ENCODE measurements at regions not wholly inside any gene's neighbourhood (a gene's known extent, or its start where the extent isn't known, plus 50 kb on each side); places are given as distances from the start of the nearest gene placed in this dataset.
A peak's percentile ranks its signal among the peaks of the same experiment; 100 is the strongest.
"Not testable (repeated sequence)": the region's sequence is repeated elsewhere in the genome, so short reads cannot be mapped to it uniquely, and the experiment has no call there.

DNA sequence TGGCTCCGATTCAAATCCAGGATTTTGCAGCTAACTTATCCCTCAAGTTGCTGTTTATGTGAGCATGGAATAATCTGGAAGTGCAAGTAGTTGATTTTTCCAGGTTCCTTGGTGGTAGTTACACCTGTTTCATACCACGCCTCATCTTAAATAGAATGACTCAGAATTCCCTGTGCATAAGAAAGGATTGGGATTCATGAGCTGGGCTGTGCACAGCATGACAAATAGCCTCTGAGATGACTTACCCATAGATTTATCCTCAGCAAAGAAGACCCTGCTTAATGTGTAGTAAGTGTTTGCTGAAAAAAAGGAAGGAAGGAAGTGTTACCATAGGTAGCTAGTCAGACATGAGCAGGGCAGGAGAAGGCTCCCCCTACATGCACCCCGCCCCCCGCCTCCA lies 777.7 kb upstream of the ADGRL3 start:
- ATAC-seq (no peak), DNase-seq (no peak)
- WGBS, 4 donors, result 80 to 94% (median 85%) methylated on average over 4 of the region's 4 CpGs
- no peaks in the 10 kb centered on the region for H3K36me3 ChIP-seq
- no peak overlapping the region for H3K4me3 ChIP-seq
- no peak for TF ChIP-seq POLR2A (IDR thresholded peaks at IDR 0.05)
- TF ChIP-seq, protein P1, sequence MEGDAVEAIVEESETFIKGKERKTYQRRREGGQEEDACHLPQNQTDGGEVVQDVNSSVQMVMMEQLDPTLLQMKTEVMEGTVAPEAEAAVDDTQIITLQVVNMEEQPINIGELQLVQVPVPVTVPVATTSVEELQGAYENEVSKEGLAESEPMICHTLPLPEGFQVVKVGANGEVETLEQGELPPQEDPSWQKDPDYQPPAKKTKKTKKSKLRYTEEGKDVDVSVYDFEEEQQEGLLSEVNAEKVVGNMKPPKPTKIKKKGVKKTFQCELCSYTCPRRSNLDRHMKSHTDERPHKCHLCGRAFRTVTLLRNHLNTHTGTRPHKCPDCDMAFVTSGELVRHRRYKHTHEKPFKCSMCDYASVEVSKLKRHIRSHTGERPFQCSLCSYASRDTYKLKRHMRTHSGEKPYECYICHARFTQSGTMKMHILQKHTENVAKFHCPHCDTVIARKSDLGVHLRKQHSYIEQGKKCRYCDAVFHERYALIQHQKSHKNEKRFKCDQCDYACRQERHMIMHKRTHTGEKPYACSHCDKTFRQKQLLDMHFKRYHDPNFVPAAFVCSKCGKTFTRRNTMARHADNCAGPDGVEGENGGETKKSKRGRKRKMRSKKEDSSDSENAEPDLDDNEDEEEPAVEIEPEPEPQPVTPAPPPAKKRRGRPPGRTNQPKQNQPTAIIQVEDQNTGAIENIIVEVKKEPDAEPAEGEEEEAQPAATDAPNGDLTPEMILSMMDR (IDR thresholded peaks at IDR 0.05), result no peak
- H3K9me3 ChIP-seq, result peaks cover 0 to 4% (median 0%) of the 10 kb centered on the region in 12 donors
- H3K27ac ChIP-seq, result no peak overlapping the region
- H3K27me3 ChIP-seq, result no peaks in the 10 kb centered on the region
- no peaks in the 10 kb centered on the region for H3K4me1 ChIP-seq
- intact Hi-C loops (cut with DNase I), result no loop called here

DNA sequence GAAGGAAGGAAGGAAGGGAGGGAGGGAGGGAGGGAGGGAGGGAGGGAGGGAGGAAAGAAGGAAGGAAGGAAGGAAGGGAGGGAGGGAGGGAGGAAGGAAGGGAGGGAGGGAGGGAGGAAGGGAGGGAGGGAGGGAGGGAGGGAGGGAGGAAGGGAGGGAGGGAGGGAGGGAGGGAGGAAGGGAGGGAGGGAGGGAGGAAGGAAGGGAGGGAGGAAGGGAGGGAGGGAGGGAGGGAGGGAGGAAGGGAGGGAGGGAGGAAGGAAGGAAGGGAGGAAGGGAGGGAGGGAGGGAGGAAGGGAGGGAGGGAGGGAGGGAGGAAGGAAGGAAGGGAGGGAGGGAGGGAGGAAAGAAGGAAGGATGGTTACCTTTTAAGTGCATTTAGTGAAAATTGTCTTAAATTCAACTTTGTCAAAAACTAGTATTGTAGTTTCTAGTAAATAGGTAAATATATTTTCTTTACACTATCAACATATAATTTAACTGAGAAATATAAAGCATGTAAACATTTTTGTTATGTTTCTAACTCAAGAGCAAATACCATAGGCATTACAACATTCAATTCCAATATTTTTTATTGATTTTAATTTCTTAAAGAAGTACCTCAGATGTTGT lies 776.4 kb upstream of the ADGRL3 start:
- intact Hi-C loops (cut with DNase I); H3K27me3 ChIP-seq; H3K27ac ChIP-seq; DNase-seq; H3K4me3 ChIP-seq; H3K4me1 ChIP-seq; ATAC-seq; H3K9me3 ChIP-seq; H3K36me3 ChIP-seq: not testable (repeated sequence)

DNA sequence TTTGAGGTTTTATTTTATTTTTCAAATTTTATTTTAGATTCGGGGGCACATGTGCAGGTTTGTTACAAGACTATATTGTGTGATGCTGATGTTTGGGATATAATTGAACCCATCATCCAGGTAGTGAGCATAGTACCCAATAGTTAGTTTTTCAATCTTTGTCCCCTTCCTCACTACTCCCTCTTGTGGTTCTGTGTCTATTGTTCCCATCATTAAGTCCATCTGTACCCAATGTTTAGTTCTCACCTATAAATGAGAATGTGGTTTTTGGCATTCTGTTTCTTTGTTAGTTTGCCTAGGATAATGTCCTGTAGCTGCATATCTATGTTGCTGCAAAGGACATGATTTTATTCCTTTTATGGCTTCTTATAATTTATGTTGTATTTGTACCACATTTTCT lies 767.2 kb upstream of the ADGRL3 start:
- Histone ChIP-seq H3K27me3 (no peaks in the 10 kb centered on the region), H3K27ac (no peak overlapping the region), H3K4me1 (no peaks in the 10 kb centered on the region), H3K36me3 (no peaks in the 10 kb centered on the region), H3K9me3 (peaks cover 0 to 11% (median 0%) of the 10 kb centered on the region in 12 donors), H3K4me3 (no peak overlapping the region)
- no peak for ATAC-seq
- intact Hi-C loops (cut with DNase I), result no loop called here
- no peak for TF ChIP-seq POLR2A (IDR thresholded peaks at IDR 0.05)
- TF ChIP-seq, protein P1 (IDR thresholded peaks at IDR 0.05), result no peak
- DNase-seq, result no peak
- 79 to 88% (median 84%) methylated on average over 1 of the region's 1 CpG for WGBS, 4 donors

DNA sequence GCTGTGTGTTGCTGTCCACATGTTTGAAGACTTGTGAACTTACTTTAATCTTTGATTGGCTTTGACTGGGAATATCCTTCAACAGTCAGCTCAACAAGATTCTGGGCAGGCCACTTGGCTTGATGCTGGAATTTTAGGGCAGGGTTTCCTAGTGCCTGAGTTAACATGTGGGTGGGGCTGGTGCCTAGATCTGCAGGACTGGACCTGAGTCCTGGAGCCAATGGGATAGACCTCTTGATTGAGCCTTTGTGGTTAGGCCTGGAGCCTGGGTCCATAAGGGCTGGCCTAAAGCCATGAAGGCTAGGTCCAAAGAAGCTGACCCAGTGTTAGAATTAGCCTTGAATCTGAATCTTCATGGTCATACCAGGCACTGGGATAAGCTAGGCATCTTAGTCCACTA lies 757.1 kb upstream of the ADGRL3 start:
- TF ChIP-seq POLR2A (IDR thresholded peaks at IDR 0.05), result no peak
- TF ChIP-seq, protein P1 (IDR thresholded peaks at IDR 0.05), result no peak
- peaks cover 0 to 6% (median 0%) of the 10 kb centered on the region in 12 donors for H3K9me3 ChIP-seq
- DNase-seq, result no peak
- H3K36me3 ChIP-seq, result no peaks in the 10 kb centered on the region
- intact Hi-C loops (cut with DNase I), result no loop called here
- no peaks in the 10 kb centered on the region for H3K4me1 ChIP-seq
- no peak overlapping the region for H3K27ac ChIP-seq
- H3K27me3 ChIP-seq, result no peaks in the 10 kb centered on the region
- ATAC-seq, result no peak
- no peak overlapping the region for H3K4me3 ChIP-seq

DNA sequence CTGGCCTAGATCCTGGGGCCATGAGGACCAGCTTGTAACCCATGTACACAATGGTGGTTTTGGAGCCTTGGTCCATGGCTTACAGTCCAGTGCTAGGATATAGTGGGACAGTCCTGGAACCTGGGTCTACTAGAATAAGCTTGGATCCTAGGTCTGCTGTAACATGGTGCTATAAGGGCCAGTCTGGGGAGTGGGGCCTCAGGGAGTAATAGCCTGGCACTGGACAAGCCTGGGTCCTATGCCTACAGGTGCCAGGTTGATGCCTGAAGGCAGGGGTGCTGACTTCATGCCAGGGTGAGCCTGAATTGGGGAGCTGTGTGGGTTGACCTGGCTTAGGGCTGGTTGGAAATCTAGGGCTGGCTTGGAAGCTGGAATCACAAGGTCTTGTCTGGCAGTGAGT lies 756.3 kb upstream of the ADGRL3 start:
- no peak overlapping the region for H3K4me3 ChIP-seq
- TF ChIP-seq, protein P1 (IDR thresholded peaks at IDR 0.05), result no peak
- TF ChIP-seq POLR2A (IDR thresholded peaks at IDR 0.05), result no peak
- ATAC-seq (peak in 1 of 4 donors; percentile 15), DNase-seq (no peak)
- no peaks in the 10 kb centered on the region for H3K27me3 ChIP-seq
- H3K4me1 ChIP-seq, result no peaks in the 10 kb centered on the region
- intact Hi-C loops (cut with DNase I), result no loop called here
- H3K27ac ChIP-seq, result no peak overlapping the region
- peaks cover 0 to 6% (median 0%) of the 10 kb centered on the region in 12 donors for H3K9me3 ChIP-seq
- no peaks in the 10 kb centered on the region for H3K36me3 ChIP-seq

All from heart left ventricle (tissue), 16 donors.